ENCODE measurements at regions not wholly inside any gene's neighbourhood (a gene's known extent, or its start where the extent isn't known, plus 50 kb on each side); places are given as distances from the start of the nearest gene placed in this dataset.

GRCh38 chr17:6218333-6218732 lies 148.2 kb downstream of the WSCD1 start:
- no CpG with 5 or more reads among the region's 7 CpGs for WGBS (ENCODE audit: insufficient coverage, low lambda C conversion rate)
- no peaks in the 10 kb centered on the region for H3K36me3 ChIP-seq (ENCODE audit: control insufficient read depth, insufficient read depth, low read length)
- H3K27me3 ChIP-seq (ENCODE audit: control insufficient read depth, insufficient read depth, low read length) = no peaks in the 10 kb centered on the region
- no peaks in the 10 kb centered on the region for H3K4me1 ChIP-seq (ENCODE audit: control insufficient read depth, insufficient read depth, low read length)
- H3K27ac ChIP-seq (ENCODE audit: low read length) = no peak overlapping the region
- H3K4me3 ChIP-seq (ENCODE audit: low read length) = no peak overlapping the region
- no peaks in the 10 kb centered on the region for H3K9me3 ChIP-seq (ENCODE audit: control insufficient read depth, low read depth, low read length)
- no peak for DNase-seq

GRCh38 chr17:6215071-6216035 lies 145.2 kb downstream of the WSCD1 start:
- Histone ChIP-seq H3K4me3 (ENCODE audit: low read length) (no peak overlapping the region), H3K27me3 (ENCODE audit: control insufficient read depth, insufficient read depth, low read length) (no peaks in the 10 kb centered on the region), H3K27ac (ENCODE audit: low read length) (no peak overlapping the region), H3K4me1 (ENCODE audit: control insufficient read depth, insufficient read depth, low read length) (no peaks in the 10 kb centered on the region), H3K36me3 (ENCODE audit: control insufficient read depth, insufficient read depth, low read length) (no peaks in the 10 kb centered on the region), H3K9me3 (ENCODE audit: control insufficient read depth, low read depth, low read length) (no peaks in the 10 kb centered on the region)
- DNase-seq = no peak
- WGBS (ENCODE audit: insufficient coverage, low lambda C conversion rate) = no CpG with 5 or more reads among the region's 13 CpGs

GRCh38 chr17:6213859-6214258 lies 143.7 kb downstream of the WSCD1 start:
- no peaks in the 10 kb centered on the region for H3K27me3 ChIP-seq (ENCODE audit: control insufficient read depth, insufficient read depth, low read length)
- no peaks in the 10 kb centered on the region for H3K36me3 ChIP-seq (ENCODE audit: control insufficient read depth, insufficient read depth, low read length)
- WGBS (ENCODE audit: insufficient coverage, low lambda C conversion rate) = no CpG with 5 or more reads among the region's 4 CpGs
- no peak for DNase-seq
- no peak overlapping the region for H3K4me3 ChIP-seq (ENCODE audit: low read length)
- H3K4me1 ChIP-seq (ENCODE audit: control insufficient read depth, insufficient read depth, low read length) = no peaks in the 10 kb centered on the region
- H3K9me3 ChIP-seq (ENCODE audit: control insufficient read depth, low read depth, low read length) = no peaks in the 10 kb centered on the region
- H3K27ac ChIP-seq (ENCODE audit: low read length) = no peak overlapping the region

DNA sequence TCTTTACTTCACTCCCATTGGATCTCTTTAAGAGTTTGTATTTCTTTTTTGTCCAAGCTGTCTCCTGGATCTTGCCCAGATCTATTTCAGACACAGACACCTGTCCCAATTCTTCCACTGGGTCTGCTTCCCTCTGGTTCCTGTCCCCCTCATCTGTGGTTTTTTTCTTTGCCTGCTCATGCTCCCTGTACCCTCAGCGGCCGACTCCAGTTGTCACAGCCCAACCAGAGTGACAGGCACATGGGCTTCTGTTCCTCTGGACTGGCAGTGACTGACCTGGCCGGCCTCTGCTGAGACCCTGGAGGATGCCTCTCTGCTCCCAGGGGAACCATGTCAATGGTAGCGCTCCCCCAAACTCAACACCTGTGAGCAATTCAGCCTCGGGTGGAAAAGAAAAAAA lies 142.6 kb downstream of the WSCD1 start:
- H3K27me3 ChIP-seq (ENCODE audit: control insufficient read depth, insufficient read depth, low read length) = no peaks in the 10 kb centered on the region
- no peak overlapping the region for H3K27ac ChIP-seq (ENCODE audit: low read length)
- no peaks in the 10 kb centered on the region for H3K36me3 ChIP-seq (ENCODE audit: control insufficient read depth, insufficient read depth, low read length)
- H3K9me3 ChIP-seq (ENCODE audit: control insufficient read depth, low read depth, low read length) = no peaks in the 10 kb centered on the region
- H3K4me3 ChIP-seq (ENCODE audit: low read length) = no peak overlapping the region
- no peak for DNase-seq
- no CpG with 5 or more reads among the region's 5 CpGs for WGBS (ENCODE audit: insufficient coverage, low lambda C conversion rate)
- H3K4me1 ChIP-seq (ENCODE audit: control insufficient read depth, insufficient read depth, low read length) = no peaks in the 10 kb centered on the region

- no peak for DNase-seq
- H3K27ac ChIP-seq (ENCODE audit: low read length) = no peak overlapping the region
- no peaks in the 10 kb centered on the region for H3K9me3 ChIP-seq (ENCODE audit: control insufficient read depth, low read depth, low read length)
- no peaks in the 10 kb centered on the region for H3K4me1 ChIP-seq (ENCODE audit: control insufficient read depth, insufficient read depth, low read length)
- no peaks in the 10 kb centered on the region for H3K27me3 ChIP-seq (ENCODE audit: control insufficient read depth, insufficient read depth, low read length)
- no CpG with 5 or more reads among the region's 5 CpGs for WGBS (ENCODE audit: insufficient coverage, low lambda C conversion rate)
- no peaks in the 10 kb centered on the region for H3K36me3 ChIP-seq (ENCODE audit: control insufficient read depth, insufficient read depth, low read length)
- no peak overlapping the region for H3K4me3 ChIP-seq (ENCODE audit: low read length)
Measured at GRCh38 chr17:6209829-6210228, 139.7 kb downstream of the WSCD1 start.

DNA sequence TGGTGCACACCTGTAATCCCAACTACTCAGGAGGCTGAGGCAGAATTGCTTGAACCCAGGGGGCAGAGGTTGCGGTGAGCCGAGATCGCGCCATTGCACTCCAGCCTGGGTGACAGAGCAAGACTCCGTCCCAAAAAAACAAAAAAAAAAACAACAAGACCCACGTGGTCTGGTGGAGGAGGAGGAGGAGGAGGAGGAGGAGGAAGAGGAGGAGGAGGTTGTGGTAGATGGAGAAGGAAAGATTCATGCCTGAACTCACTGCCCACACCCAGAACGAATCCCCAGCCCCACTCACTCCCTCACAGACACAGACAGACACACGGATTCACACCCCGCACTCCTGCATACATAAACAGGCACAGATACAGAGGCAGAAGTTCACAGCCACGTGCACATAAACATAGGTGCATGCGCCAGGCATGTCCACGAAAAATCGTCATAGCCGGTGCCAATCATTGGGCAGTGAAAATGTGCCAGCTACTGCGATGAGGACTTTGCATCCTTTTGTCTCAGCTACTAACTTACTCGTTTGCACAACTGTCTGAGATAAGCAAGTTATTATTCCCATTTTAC lies 138.5 kb downstream of the WSCD1 start:
- Histone ChIP-seq H3K4me1 (ENCODE audit: control insufficient read depth, insufficient read depth, low read length) (no peaks in the 10 kb centered on the region), H3K27me3 (ENCODE audit: control insufficient read depth, insufficient read depth, low read length) (no peaks in the 10 kb centered on the region), H3K27ac (ENCODE audit: low read length) (no peak overlapping the region), H3K9me3 (ENCODE audit: control insufficient read depth, low read depth, low read length) (no peaks in the 10 kb centered on the region), H3K4me3 (ENCODE audit: low read length) (no peak overlapping the region), H3K36me3 (ENCODE audit: control insufficient read depth, insufficient read depth, low read length) (no peaks in the 10 kb centered on the region)
- WGBS (ENCODE audit: insufficient coverage, low lambda C conversion rate) = no CpG with 5 or more reads among the region's 16 CpGs
- DNase-seq = no peak

- Histone ChIP-seq H3K4me1 (ENCODE audit: control insufficient read depth, insufficient read depth, low read length) (no peaks in the 10 kb centered on the region), H3K27ac (ENCODE audit: low read length) (no peak overlapping the region), H3K4me3 (ENCODE audit: low read length) (no peak overlapping the region), H3K36me3 (ENCODE audit: control insufficient read depth, insufficient read depth, low read length) (no peaks in the 10 kb centered on the region), H3K9me3 (ENCODE audit: control insufficient read depth, low read depth, low read length) (no peaks in the 10 kb centered on the region), H3K27me3 (ENCODE audit: control insufficient read depth, insufficient read depth, low read length) (no peaks in the 10 kb centered on the region)
- no peak for DNase-seq
- 95% methylated on average over 3 of the region's 6 CpGs for WGBS (ENCODE audit: insufficient coverage, low lambda C conversion rate)
Measured at GRCh38 chr17:6205525-6205924, 135.3 kb downstream of the WSCD1 start.

GRCh38 chr17:6205033-6205432 lies 134.9 kb downstream of the WSCD1 start:
- H3K36me3 ChIP-seq (ENCODE audit: control insufficient read depth, insufficient read depth, low read length) = no peaks in the 10 kb centered on the region
- no peak for DNase-seq
- WGBS (ENCODE audit: insufficient coverage, low lambda C conversion rate) = no CpG with 5 or more reads among the region's 4 CpGs
- H3K27ac ChIP-seq (ENCODE audit: low read length) = no peak overlapping the region
- no peak overlapping the region for H3K4me3 ChIP-seq (ENCODE audit: low read length)
- no peaks in the 10 kb centered on the region for H3K27me3 ChIP-seq (ENCODE audit: control insufficient read depth, insufficient read depth, low read length)
- H3K9me3 ChIP-seq (ENCODE audit: control insufficient read depth, low read depth, low read length) = no peaks in the 10 kb centered on the region
- no peaks in the 10 kb centered on the region for H3K4me1 ChIP-seq (ENCODE audit: control insufficient read depth, insufficient read depth, low read length)

GRCh38 chr17:6204203-6204722 lies 134.1 kb downstream of the WSCD1 start:
- Histone ChIP-seq H3K4me1 (ENCODE audit: control insufficient read depth, insufficient read depth, low read length) (no peaks in the 10 kb centered on the region), H3K36me3 (ENCODE audit: control insufficient read depth, insufficient read depth, low read length) (no peaks in the 10 kb centered on the region), H3K9me3 (ENCODE audit: control insufficient read depth, low read depth, low read length) (no peaks in the 10 kb centered on the region), H3K4me3 (ENCODE audit: low read length) (no peak overlapping the region), H3K27ac (ENCODE audit: low read length) (no peak overlapping the region), H3K27me3 (ENCODE audit: control insufficient read depth, insufficient read depth, low read length) (no peaks in the 10 kb centered on the region)
- WGBS (ENCODE audit: insufficient coverage, low lambda C conversion rate) = 81% methylated on average over 3 of the region's 10 CpGs
- no peak for DNase-seq

- Histone ChIP-seq H3K4me3 (ENCODE audit: low read length) (no peak overlapping the region), H3K27me3 (ENCODE audit: control insufficient read depth, insufficient read depth, low read length) (no peaks in the 10 kb centered on the region), H3K27ac (ENCODE audit: low read length) (no peak overlapping the region), H3K9me3 (ENCODE audit: control insufficient read depth, low read depth, low read length) (peaks cover 5% of the 10 kb centered on the region), H3K4me1 (ENCODE audit: control insufficient read depth, insufficient read depth, low read length) (no peaks in the 10 kb centered on the region), H3K36me3 (ENCODE audit: control insufficient read depth, insufficient read depth, low read length) (no peaks in the 10 kb centered on the region)
- no CpG with 5 or more reads among the region's 4 CpGs for WGBS (ENCODE audit: insufficient coverage, low lambda C conversion rate)
- no peak for DNase-seq
Measured at GRCh38 chr17:6196355-6196754, 126.2 kb downstream of the WSCD1 start.

Measured in large intestine (tissue), 3 donors.